ENCODE measurements at regions not wholly inside any gene's neighbourhood (a gene's known extent, or its start where the extent isn't known, plus 50 kb on each side); places are given as distances from the start of the nearest gene placed in this dataset.
A peak's percentile ranks its signal among the peaks of the same experiment; 100 is the strongest.
"Not testable (repeated sequence)": the region's sequence is repeated elsewhere in the genome, so short reads cannot be mapped to it uniquely, and the experiment has no call there.

- Mint-ChIP-seq H3K9me3 (no peaks in the 10 kb centered on the region), H3K4me3 (no peak overlapping the region), H3K27me3 (ENCODE audit: low read depth) (peaks cover 34% of the 10 kb centered on the region), H3K36me3 (no peaks in the 10 kb centered on the region), H3K27ac (no peak overlapping the region), H3K4me1 (no peaks in the 10 kb centered on the region)
- DNase-seq (ENCODE audit: low spot score in 2 of 2, unreplicated experiment in 2 of 2): no peak
- TF ChIP-seq, protein P1, sequence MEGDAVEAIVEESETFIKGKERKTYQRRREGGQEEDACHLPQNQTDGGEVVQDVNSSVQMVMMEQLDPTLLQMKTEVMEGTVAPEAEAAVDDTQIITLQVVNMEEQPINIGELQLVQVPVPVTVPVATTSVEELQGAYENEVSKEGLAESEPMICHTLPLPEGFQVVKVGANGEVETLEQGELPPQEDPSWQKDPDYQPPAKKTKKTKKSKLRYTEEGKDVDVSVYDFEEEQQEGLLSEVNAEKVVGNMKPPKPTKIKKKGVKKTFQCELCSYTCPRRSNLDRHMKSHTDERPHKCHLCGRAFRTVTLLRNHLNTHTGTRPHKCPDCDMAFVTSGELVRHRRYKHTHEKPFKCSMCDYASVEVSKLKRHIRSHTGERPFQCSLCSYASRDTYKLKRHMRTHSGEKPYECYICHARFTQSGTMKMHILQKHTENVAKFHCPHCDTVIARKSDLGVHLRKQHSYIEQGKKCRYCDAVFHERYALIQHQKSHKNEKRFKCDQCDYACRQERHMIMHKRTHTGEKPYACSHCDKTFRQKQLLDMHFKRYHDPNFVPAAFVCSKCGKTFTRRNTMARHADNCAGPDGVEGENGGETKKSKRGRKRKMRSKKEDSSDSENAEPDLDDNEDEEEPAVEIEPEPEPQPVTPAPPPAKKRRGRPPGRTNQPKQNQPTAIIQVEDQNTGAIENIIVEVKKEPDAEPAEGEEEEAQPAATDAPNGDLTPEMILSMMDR (IDR thresholded peaks at IDR 0.05; ENCODE audit: unreplicated experiment): no peak
Measured at GRCh38 chr16:7257016-7257415, 75.6 kb upstream of the RBFOX1 start.

DNA sequence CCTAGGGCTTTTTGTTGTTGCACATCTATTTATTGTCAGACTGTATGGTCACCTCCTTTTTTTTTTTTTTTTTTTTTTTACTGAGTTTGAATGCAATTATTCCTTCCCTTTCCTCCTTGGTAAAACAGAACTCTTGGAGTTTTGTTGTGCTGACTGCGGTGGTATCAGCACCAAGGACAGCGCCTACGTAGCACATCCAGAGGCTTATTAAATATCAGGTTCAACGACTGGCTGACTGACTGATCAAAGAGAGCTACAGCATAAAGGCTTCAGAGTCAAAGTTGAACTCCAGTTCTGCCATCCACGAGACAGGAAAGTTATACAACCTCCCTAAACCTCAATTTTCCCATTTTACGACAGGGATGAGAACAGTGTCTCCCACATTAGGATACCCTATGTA lies 86.1 kb upstream of the RBFOX1 start:
- no peak overlapping the region for H3K4me3 Mint-ChIP-seq
- no peaks in the 10 kb centered on the region for H3K4me1 Mint-ChIP-seq
- no peaks in the 10 kb centered on the region for H3K36me3 Mint-ChIP-seq
- H3K27ac Mint-ChIP-seq: no peak overlapping the region
- TF ChIP-seq, protein P1 (IDR thresholded peaks at IDR 0.05; ENCODE audit: unreplicated experiment): no peak
- H3K27me3 Mint-ChIP-seq (ENCODE audit: low read depth): peaks cover 19% of the 10 kb centered on the region
- DNase-seq (ENCODE audit: low spot score in 2 of 2, unreplicated experiment in 2 of 2): peak; percentile 27 to 54
- no peaks in the 10 kb centered on the region for H3K9me3 Mint-ChIP-seq

DNA sequence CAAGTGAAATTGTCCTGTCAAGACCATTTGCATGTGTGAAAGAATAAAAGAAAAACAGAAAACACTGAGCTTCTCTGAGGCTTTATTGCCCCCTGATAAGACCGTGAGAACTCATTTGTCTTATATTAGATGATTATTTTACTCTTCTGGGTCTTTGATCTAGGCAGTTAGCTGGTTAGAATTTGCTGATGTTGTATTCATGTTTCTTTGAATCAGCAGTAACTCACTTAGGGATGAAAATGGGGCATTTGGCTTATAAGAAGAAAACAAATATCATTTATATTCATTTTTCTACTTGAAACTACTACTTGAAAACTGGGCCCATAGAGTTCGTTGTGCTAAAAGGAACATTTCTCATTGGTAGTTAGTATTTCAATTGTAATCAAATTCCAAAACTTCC lies 93.1 kb upstream of the RBFOX1 start:
- no peaks in the 10 kb centered on the region for H3K4me1 Mint-ChIP-seq
- no peaks in the 10 kb centered on the region for H3K9me3 Mint-ChIP-seq
- TF ChIP-seq, protein P1 (IDR thresholded peaks at IDR 0.05; ENCODE audit: unreplicated experiment): no peak
- H3K4me3 Mint-ChIP-seq: no peak overlapping the region
- no peak overlapping the region for H3K27ac Mint-ChIP-seq
- no peaks in the 10 kb centered on the region for H3K36me3 Mint-ChIP-seq
- H3K27me3 Mint-ChIP-seq (ENCODE audit: low read depth): peaks cover 3% of the 10 kb centered on the region
- no peak for DNase-seq (ENCODE audit: low spot score in 2 of 2, unreplicated experiment in 2 of 2)

GRCh38 chr16:7236824-7237410 lies 95.7 kb upstream of the RBFOX1 start:
- Mint-ChIP-seq H3K27ac (no peak overlapping the region), H3K4me1 (no peaks in the 10 kb centered on the region), H3K27me3 (ENCODE audit: low read depth) (peaks cover 5% of the 10 kb centered on the region), H3K9me3 (no peaks in the 10 kb centered on the region), H3K36me3 (no peaks in the 10 kb centered on the region), H3K4me3 (no peak overlapping the region)
- DNase-seq (ENCODE audit: low spot score in 2 of 2, unreplicated experiment in 2 of 2): no peak
- TF ChIP-seq, protein P1 (IDR thresholded peaks at IDR 0.05; ENCODE audit: unreplicated experiment): no peak

GRCh38 chr16:7233975-7234374 lies 98.7 kb upstream of the RBFOX1 start:
- Mint-ChIP-seq H3K36me3 (no peaks in the 10 kb centered on the region), H3K27me3 (ENCODE audit: low read depth) (peaks cover 14% of the 10 kb centered on the region), H3K9me3 (no peaks in the 10 kb centered on the region), H3K27ac (no peak overlapping the region), H3K4me3 (no peak overlapping the region), H3K4me1 (no peaks in the 10 kb centered on the region)
- no peak for DNase-seq (ENCODE audit: low spot score in 2 of 2, unreplicated experiment in 2 of 2)
- TF ChIP-seq, protein P1 (IDR thresholded peaks at IDR 0.05; ENCODE audit: unreplicated experiment): no peak

DNA sequence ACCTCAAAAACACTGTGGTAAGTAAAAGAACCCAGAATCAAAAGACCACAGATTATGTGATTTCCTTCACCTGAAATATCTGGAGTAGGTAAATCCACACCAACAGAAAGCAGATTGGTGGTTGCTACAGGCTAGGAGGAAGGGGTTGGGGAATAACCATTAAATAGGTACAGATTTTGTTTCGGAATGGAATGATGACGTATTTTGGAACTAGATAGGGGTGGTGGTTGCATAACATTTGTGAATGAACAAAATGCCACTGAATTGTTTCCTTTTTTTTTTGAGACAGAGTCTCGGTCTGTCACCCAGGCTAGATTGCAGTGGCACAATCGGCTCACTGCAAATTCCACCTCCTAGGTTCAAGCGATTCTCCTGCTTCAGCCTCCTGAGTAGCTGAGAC lies 100.9 kb upstream of the RBFOX1 start:
- Mint-ChIP-seq H3K9me3 (no peaks in the 10 kb centered on the region), H3K4me3 (no peak overlapping the region), H3K27ac (no peak overlapping the region), H3K27me3 (ENCODE audit: low read depth) (peaks cover 24% of the 10 kb centered on the region), H3K36me3 (no peaks in the 10 kb centered on the region), H3K4me1 (peaks cover 9% of the 10 kb centered on the region)
- TF ChIP-seq, protein P1 (IDR thresholded peaks at IDR 0.05; ENCODE audit: unreplicated experiment): no peak
- no peak for DNase-seq (ENCODE audit: low spot score in 2 of 2, unreplicated experiment in 2 of 2)

DNA sequence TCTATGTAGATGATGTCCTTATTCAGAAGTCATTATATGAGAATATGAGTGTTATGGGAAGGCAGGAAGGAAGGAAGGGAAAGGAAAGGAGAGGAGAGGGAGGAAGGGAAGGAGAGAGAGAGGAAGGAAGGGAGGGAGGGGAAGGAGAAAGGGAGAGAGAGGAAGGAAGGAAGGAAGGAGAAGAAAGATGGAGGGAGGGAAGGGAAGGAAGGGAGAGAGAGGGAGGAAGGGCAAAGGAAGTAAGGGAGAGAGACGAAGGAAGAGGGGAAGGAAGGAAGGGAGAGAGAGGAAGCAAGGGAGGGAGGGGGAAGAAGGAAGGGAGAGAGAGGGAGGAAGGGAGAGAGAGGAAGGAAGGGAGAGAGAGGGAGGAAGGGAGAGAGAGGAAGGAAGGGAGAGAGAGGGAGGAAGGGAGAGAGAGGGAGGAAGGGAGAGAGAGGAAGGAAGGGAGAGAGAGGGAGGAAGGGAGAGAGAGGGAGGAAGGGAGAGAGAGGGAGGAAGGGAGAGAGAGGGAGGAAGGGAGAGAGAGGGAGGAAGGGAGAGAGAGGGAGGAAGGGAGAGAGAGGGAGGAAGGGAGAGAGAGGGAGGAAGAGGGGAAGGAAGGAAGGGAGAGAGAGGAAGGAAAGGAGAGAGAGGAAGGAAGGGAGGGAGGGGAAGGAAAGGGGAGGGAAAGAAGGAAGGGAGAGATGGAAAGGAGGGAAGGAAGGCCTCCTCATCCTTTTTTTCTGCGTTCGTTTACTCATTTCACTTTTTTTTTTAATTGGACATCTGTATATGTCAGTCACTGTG lies 103.0 kb upstream of the RBFOX1 start:
- not testable (repeated sequence) for DNase-seq (ENCODE audit: low spot score in 2 of 2, unreplicated experiment in 2 of 2); H3K4me3 Mint-ChIP-seq; H3K4me1 Mint-ChIP-seq; H3K27ac Mint-ChIP-seq; H3K9me3 Mint-ChIP-seq; H3K36me3 Mint-ChIP-seq
- peaks cover 24% of the 10 kb centered on the region for H3K27me3 Mint-ChIP-seq (ENCODE audit: low read depth)
